LNCaP clone FGC (cell line): ENCODE measurements at regions not wholly inside any gene's neighbourhood (a gene's known extent, or its start where the extent isn't known, plus 50 kb on each side); places are given as distances from the start of the nearest gene placed in this dataset.

Experiments
- DNase-seq: peaks from one replicate; pipeline ENCODE4 v3.0.0-alpha.2; 2011; ENCODE audit warnings: low read depth
- H3K4me3 ChIP-seq: 2 replicates; pipeline ENCODE4 v1.5.1; 2011; ENCODE audit warnings: mild to moderate bottlenecking, low read depth, low read length, control low read depth
- CTCF ChIP-seq: IDR thresholded peaks from 2 replicates; pipeline ENCODE4 v1.5.1; 2012; ENCODE audit warnings: mild to moderate bottlenecking; ENCODE audit not compliant: control insufficient read depth, insufficient read depth; ENCODE audit errors: extremely low read depth

- no peak for TF ChIP-seq CTCF
- H3K4me3 ChIP-seq, result no peak overlapping the region
- DNase-seq, result no peak
These were observed 417.5 kb downstream of the CDC14C start for GRCh38 chr7:49341849-49342248.

GRCh38 chr7:49344556-49344955 lies 420.2 kb downstream of the CDC14C start:
- DNase-seq, result no peak
- no peak for TF ChIP-seq CTCF
- H3K4me3 ChIP-seq, result no peak overlapping the region

- H3K4me3 ChIP-seq, result no peak overlapping the region
- no peak for TF ChIP-seq CTCF
- peak; percentile 99 for DNase-seq
These were observed 422.0 kb downstream of the CDC14C start for GRCh38 chr7:49346195-49346899.

- H3K4me3 ChIP-seq, result no peak overlapping the region
- no peak for DNase-seq
- TF ChIP-seq CTCF, result no peak
These were observed 406.4 kb upstream of the VWC2 start for GRCh38 chr7:49367072-49367471.

GRCh38 chr7:49371771-49372170 lies 401.7 kb upstream of the VWC2 start:
- TF ChIP-seq CTCF, result no peak
- H3K4me3 ChIP-seq, result no peak overlapping the region
- no peak for DNase-seq

DNA sequence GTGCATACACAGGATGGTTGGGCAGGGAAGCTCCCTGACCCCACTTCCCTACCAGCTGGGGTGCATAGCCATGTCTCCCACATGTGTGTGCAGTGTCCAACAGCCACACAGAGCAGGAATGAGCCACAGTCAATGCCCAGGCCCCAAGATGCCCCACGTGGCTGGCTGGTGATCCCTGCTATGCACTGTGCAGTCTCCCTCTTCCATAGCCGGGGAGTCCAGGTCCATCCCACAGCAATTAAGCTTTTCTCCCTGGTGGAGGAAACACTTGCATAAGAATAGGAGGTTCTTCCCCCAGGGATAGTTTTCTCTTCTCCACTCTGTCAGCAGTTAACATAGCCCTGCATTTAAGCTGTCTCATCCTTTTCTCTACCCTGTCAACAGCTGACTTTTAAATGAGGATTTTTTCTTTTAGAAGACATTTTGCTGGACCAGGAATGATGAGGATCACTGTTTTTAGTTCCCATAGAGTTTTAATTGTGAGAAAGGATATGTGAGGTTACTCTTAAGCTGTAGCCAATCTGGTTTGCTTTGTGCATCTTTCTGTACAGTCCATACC lies 396.5 kb upstream of the VWC2 start:
- TF ChIP-seq CTCF, result no peak
- no peak for DNase-seq
- H3K4me3 ChIP-seq, result no peak overlapping the region

DNA sequence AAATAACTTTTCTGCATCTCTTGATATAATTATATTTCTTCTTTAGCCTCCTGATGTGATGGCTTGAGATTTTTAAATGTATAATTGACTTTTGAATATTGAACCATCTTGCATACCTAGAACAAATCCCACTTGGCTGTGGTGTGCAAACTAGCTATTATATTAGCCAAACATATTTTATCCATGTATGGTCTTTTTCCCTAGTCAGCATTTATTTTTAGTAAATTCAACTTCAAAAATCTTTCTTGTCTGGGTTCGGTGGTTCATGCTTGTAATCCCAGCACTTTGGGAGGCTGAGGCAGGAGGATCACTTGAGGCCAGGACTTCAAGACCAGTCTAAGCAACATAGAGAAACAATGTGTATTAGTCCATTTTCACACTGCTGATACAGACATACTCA lies 386.6 kb upstream of the VWC2 start:
- no peak for DNase-seq
- H3K4me3 ChIP-seq, result no peak overlapping the region
- TF ChIP-seq CTCF, result no peak
